ENCODE measurements at regions not wholly inside any gene's neighbourhood (a gene's known extent, or its start where the extent isn't known, plus 50 kb on each side); places are given as distances from the start of the nearest gene placed in this dataset.
A peak's percentile ranks its signal among the peaks of the same experiment; 100 is the strongest.
"Not testable (repeated sequence)": the region's sequence is repeated elsewhere in the genome, so short reads cannot be mapped to it uniquely, and the experiment has no call there.

GRCh38 chr2:105669384-105669891, 75.3 kb upstream of the NCK2 start:
- Mint-ChIP-seq H3K36me3 (ENCODE audit: insufficient read depth) (peaks cover 5% of the 10 kb centered on the region), H3K27me3 (ENCODE audit: low read depth) (peaks cover 2% of the 10 kb centered on the region), H3K4me1 (ENCODE audit: low read depth) (peaks cover 3% of the 10 kb centered on the region), H3K9me3 (peaks cover 25% of the 10 kb centered on the region), H3K4me3 (no peak overlapping the region)
- ATAC-seq (no peak), DNase-seq (no peak)

- Mint-ChIP-seq H3K27me3 (ENCODE audit: low read depth) (no peaks in the 10 kb centered on the region), H3K4me1 (ENCODE audit: low read depth) (no peaks in the 10 kb centered on the region), H3K36me3 (ENCODE audit: insufficient read depth) (peaks cover 7% of the 10 kb centered on the region), H3K9me3 (peaks cover 29% of the 10 kb centered on the region), H3K4me3 (no peak overlapping the region)
- DNase-seq (no peak), ATAC-seq (no peak)
Measured at GRCh38 chr2:105665480-105665879, 79.2 kb upstream of the NCK2 start.

GRCh38 chr2:105660489-105660888, 84.2 kb upstream of the NCK2 start:
- peaks cover 16% of the 10 kb centered on the region for H3K9me3 Mint-ChIP-seq
- no peak for DNase-seq

GRCh38 chr2:105655723-105656606, 88.7 kb upstream of the NCK2 start:
- ATAC-seq; DNase-seq; H3K36me3 Mint-ChIP-seq (ENCODE audit: insufficient read depth); H3K27me3 Mint-ChIP-seq (ENCODE audit: low read depth); H3K4me1 Mint-ChIP-seq (ENCODE audit: low read depth); H3K4me3 Mint-ChIP-seq; H3K9me3 Mint-ChIP-seq: not testable (repeated sequence)

More at GRCh38 chr2:105660489-105660888, 84.2 kb upstream of the NCK2 start:
- Mint-ChIP-seq H3K27me3 (ENCODE audit: low read depth) (no peaks in the 10 kb centered on the region), H3K36me3 (ENCODE audit: insufficient read depth) (peaks cover 2% of the 10 kb centered on the region), H3K4me1 (ENCODE audit: low read depth) (no peaks in the 10 kb centered on the region), H3K4me3 (no peak overlapping the region)
- no peak for ATAC-seq

- no peaks in the 10 kb centered on the region for H3K27me3 Mint-ChIP-seq (ENCODE audit: low read depth)
- H3K36me3 Mint-ChIP-seq (ENCODE audit: insufficient read depth): no peaks in the 10 kb centered on the region
- ATAC-seq (no peak), DNase-seq (no peak)
- no peak overlapping the region for H3K4me3 Mint-ChIP-seq
- peaks cover 6% of the 10 kb centered on the region for H3K9me3 Mint-ChIP-seq
- H3K4me1 Mint-ChIP-seq (ENCODE audit: low read depth): no peaks in the 10 kb centered on the region
Measured at GRCh38 chr2:105655244-105655643, 89.5 kb upstream of the NCK2 start.

GRCh38 chr2:105654474-105655004, 90.2 kb upstream of the NCK2 start:
- no peaks in the 10 kb centered on the region for H3K27me3 Mint-ChIP-seq (ENCODE audit: low read depth)
- no peak overlapping the region for H3K4me3 Mint-ChIP-seq
- H3K4me1 Mint-ChIP-seq (ENCODE audit: low read depth): no peaks in the 10 kb centered on the region
- DNase-seq (no peak), ATAC-seq (peak in 1 of 2 donors; percentile 30)
- no peaks in the 10 kb centered on the region for H3K36me3 Mint-ChIP-seq (ENCODE audit: insufficient read depth)
- H3K9me3 Mint-ChIP-seq: peaks cover 6% of the 10 kb centered on the region

GRCh38 chr2:105653302-105653701, 91.4 kb upstream of the NCK2 start:
- ATAC-seq (no peak), DNase-seq (no peak)
- H3K4me1 Mint-ChIP-seq (ENCODE audit: low read depth): no peaks in the 10 kb centered on the region
- H3K27me3 Mint-ChIP-seq (ENCODE audit: low read depth): peaks cover 3% of the 10 kb centered on the region
- H3K36me3 Mint-ChIP-seq (ENCODE audit: insufficient read depth): no peaks in the 10 kb centered on the region
- H3K4me3 Mint-ChIP-seq: no peak overlapping the region
- peaks cover 7% of the 10 kb centered on the region for H3K9me3 Mint-ChIP-seq

- Mint-ChIP-seq H3K27me3 (ENCODE audit: low read depth) (peaks cover 3% of the 10 kb centered on the region), H3K9me3 (peaks cover 7% of the 10 kb centered on the region)
Measured at GRCh38 chr2:105652014-105652796, 92.5 kb upstream of the NCK2 start.

GRCh38 chr2:105649534-105649933, 95.2 kb upstream of the NCK2 start:
- no peak for DNase-seq
- no peak for ATAC-seq
- no peak overlapping the region for H3K4me3 Mint-ChIP-seq
- peaks cover 7% of the 10 kb centered on the region for H3K9me3 Mint-ChIP-seq
- H3K36me3 Mint-ChIP-seq (ENCODE audit: insufficient read depth): no peaks in the 10 kb centered on the region
- no peaks in the 10 kb centered on the region for H3K4me1 Mint-ChIP-seq (ENCODE audit: low read depth)
- H3K27me3 Mint-ChIP-seq (ENCODE audit: low read depth): peaks cover 3% of the 10 kb centered on the region

More at GRCh38 chr2:105652014-105652796, 92.5 kb upstream of the NCK2 start:
- no peak overlapping the region for H3K4me3 Mint-ChIP-seq
- ATAC-seq (no peak), DNase-seq (no peak)
- no peaks in the 10 kb centered on the region for H3K4me1 Mint-ChIP-seq (ENCODE audit: low read depth)
- H3K36me3 Mint-ChIP-seq (ENCODE audit: insufficient read depth): no peaks in the 10 kb centered on the region

GRCh38 chr2:105647731-105648130, 97.0 kb upstream of the NCK2 start:
- H3K4me3 Mint-ChIP-seq: no peak overlapping the region
- peaks cover 3% of the 10 kb centered on the region for H3K27me3 Mint-ChIP-seq (ENCODE audit: low read depth)
- H3K36me3 Mint-ChIP-seq (ENCODE audit: insufficient read depth): no peaks in the 10 kb centered on the region
- H3K9me3 Mint-ChIP-seq: peaks cover 7% of the 10 kb centered on the region
- no peak for ATAC-seq
- H3K4me1 Mint-ChIP-seq (ENCODE audit: low read depth): no peaks in the 10 kb centered on the region
- no peak for DNase-seq

GRCh38 chr2:105646774-105647076, 98.0 kb upstream of the NCK2 start:
- Mint-ChIP-seq H3K4me3 (no peak overlapping the region), H3K9me3 (peaks cover 7% of the 10 kb centered on the region), H3K27me3 (ENCODE audit: low read depth) (peaks cover 3% of the 10 kb centered on the region), H3K36me3 (ENCODE audit: insufficient read depth) (no peaks in the 10 kb centered on the region), H3K4me1 (ENCODE audit: low read depth) (no peaks in the 10 kb centered on the region)
- DNase-seq (no peak), ATAC-seq (no peak)

- Mint-ChIP-seq H3K4me3 (no peak overlapping the region), H3K36me3 (ENCODE audit: insufficient read depth) (no peaks in the 10 kb centered on the region), H3K9me3 (peaks cover 7% of the 10 kb centered on the region), H3K27me3 (ENCODE audit: low read depth) (peaks cover 3% of the 10 kb centered on the region), H3K4me1 (ENCODE audit: low read depth) (no peaks in the 10 kb centered on the region)
- no peak for DNase-seq
- ATAC-seq: no peak
Measured at GRCh38 chr2:105645938-105646773, 98.6 kb upstream of the NCK2 start.

- Mint-ChIP-seq H3K27me3 (ENCODE audit: low read depth) (peaks cover 3% of the 10 kb centered on the region), H3K9me3 (peaks cover 7% of the 10 kb centered on the region), H3K4me1 (ENCODE audit: low read depth) (no peaks in the 10 kb centered on the region), H3K4me3 (no peak overlapping the region), H3K36me3 (ENCODE audit: insufficient read depth) (no peaks in the 10 kb centered on the region)
- no peak for DNase-seq
- ATAC-seq: no peak
Measured at GRCh38 chr2:105645031-105645937, 99.4 kb upstream of the NCK2 start.

All from activated T-cell treated with anti-CD3 and anti-CD28 coated beads, Interleukin-2, amount 50 U/mL, for 4 hours (primary cell).